K562 (cell line): ENCODE measurements at regions not wholly inside any gene's neighbourhood (a gene's known extent, or its start where the extent isn't known, plus 50 kb on each side); places are given as distances from the start of the nearest gene placed in this dataset.

ENCODE experiments used
- ATAC-seq: fragments of 200-7000 bp; cut with Tn5 transposase; 3 replicates; pipeline ENCODE4 v1.9.1; 2020; ENCODE audit warnings: moderate library complexity
- BruUV-seq: library from RNA; stranded (reverse); fragments of 400-500 nt; replicated peaks from 2 replicates; lab custom pipeline; 2021; lab: Mats Ljungman, UMichigan
- CTCF ChIA-PET: fragments of 300-600 bp; formaldehyde crosslinking; extraction: SDS; loops from one replicate; lab custom pipeline; 2021; ENCODE audit warnings: low intra/inter-chr PET ratio; lab: Yijun Ruan, JAX
- POLR2A ChIA-PET: fragments of 300-600, 350-650 bp; sonication (Branson Sonifier 250); formaldehyde crosslinking; extraction: SDS; loops from one replicate; lab custom pipeline; 2021; ENCODE audit warnings: antibody characterized with exemption, inconsistent platforms; lab: Yijun Ruan, JAX
- DNase-seq, 4 experiments: peaks; one replicate each; pipeline versions ENCODE4 v3.0.0 to v3.0.0-alpha.2; 2011 to 2018; ENCODE audit warnings: low spot score in 3 of 4, mixed read lengths in 3 of 4; ENCODE audit errors: extremely low read depth in 1 of 4
- FAIRE-seq: peaks from 2 replicates; lab custom pipeline; 2011; peaks lifted over from hg19 to GRCh38; lab: Jason Lieb, UNC
- H2AFZ ChIP-seq: 2 replicates; pipeline ENCODE4 v1.6.0; 2011; ENCODE audit warnings: low read depth, low read length, control low read depth, inconsistent platforms
- H3K27ac ChIP-seq: fragments of 200-600 bp; 3 replicates; pipeline ENCODE4 v1.8.0; 2011; ENCODE audit warnings: low read depth, mild to moderate bottlenecking, control low read depth, inconsistent platforms, low read length, moderate library complexity, mixed read lengths; ENCODE audit errors: extremely low read depth
- H3K27me3 ChIP-seq, 2 experiments: fragments of 300-600 bp in 1 of 2; 2 replicates in 1 of 2; 3 replicates in 1 of 2; pipeline versions ENCODE4 v1.6.0 to v1.8.0; 2011; ENCODE audit warnings: inconsistent platforms in 2 of 2, low read length in 2 of 2, mild to moderate bottlenecking in 1 of 2, mixed read lengths in 1 of 2, moderate library complexity in 1 of 2; ENCODE audit not compliant: control insufficient read depth in 2 of 2, insufficient read depth in 2 of 2
- H3K36me3 ChIP-seq: fragments of 300-600 bp; 3 replicates; pipeline ENCODE4 v1.8.0; 2011; ENCODE audit warnings: mild to moderate bottlenecking, low read length, inconsistent platforms; ENCODE audit not compliant: control insufficient read depth, insufficient read depth
- H3K4me1 ChIP-seq, 2 experiments: fragments of 200-600 bp in 1 of 2; replicated peaks in 1 of 2; 2 replicates in 1 of 2; 3 replicates in 1 of 2; pipeline versions ENCODE4 v1.5.1 to v1.8.0; 2011; ENCODE audit warnings: inconsistent platforms in 2 of 2, low read length in 2 of 2, mild to moderate bottlenecking in 1 of 2, mixed read lengths in 1 of 2, moderate library complexity in 1 of 2; ENCODE audit not compliant: control insufficient read depth in 2 of 2, insufficient read depth in 2 of 2
- H3K4me2 ChIP-seq: 2 replicates; pipeline ENCODE4 v1.6.1; 2011; ENCODE audit warnings: low read length, control low read depth, inconsistent platforms, mixed read lengths; ENCODE audit not compliant: insufficient read depth
- H3K4me3 ChIP-seq: fragments of 200-600 bp; sonication (generic), shearing (Covaris generic); 2 replicates; pipeline ENCODE4 v1.5.1; 2016; ENCODE audit warnings: control low read depth, inconsistent platforms
- H3K79me2 ChIP-seq: fragments of 200-600 bp; 3 replicates; pipeline ENCODE4 v1.8.0; 2011; ENCODE audit warnings: low read length, inconsistent platforms; ENCODE audit not compliant: control insufficient read depth, insufficient read depth
- H3K9ac ChIP-seq, 2 experiments: 2 replicates each; pipeline versions ENCODE4 v1.6.0 to v1.6.1; 2011; ENCODE audit warnings: low read depth in 2 of 2, low read length in 2 of 2, control low read depth in 1 of 2, inconsistent platforms in 1 of 2, mild to moderate bottlenecking in 1 of 2, mixed read lengths in 1 of 2; ENCODE audit not compliant: insufficient read depth in 1 of 2
- H3K9me1 ChIP-seq: one replicate; pipeline ENCODE4 v1.6.0; 2011; ENCODE audit warnings: inconsistent platforms, mild to moderate bottlenecking, low read length, moderate library complexity; ENCODE audit not compliant: control insufficient read depth, insufficient read depth
- H3K9me3 ChIP-seq: replicated peaks from 2 replicates; pipeline ENCODE4 v1.5.1; 2011; ENCODE audit warnings: low read depth, low read length, inconsistent platforms; ENCODE audit not compliant: control insufficient read depth, insufficient read depth
- H4K20me1 ChIP-seq: replicated peaks from 2 replicates; pipeline ENCODE4 v1.6.1; 2011; ENCODE audit warnings: low read length, inconsistent platforms, mixed read lengths; ENCODE audit not compliant: control insufficient read depth, insufficient read depth
- DPF2 ChIP-seq: fragments of 450-650 bp; IDR thresholded peaks from 2 replicates; pipeline ENCODE4 v1.6.1; 2016
- GABPA ChIP-seq: fragments of 200-800 bp; sonication (Bioruptor generic); conservative IDR thresholded peaks from 2 replicates; pipeline ENCODE4 v1.6.1; 2016; ENCODE audit warnings: low read depth, missing genetic modification characterization, missing compliant biosample characterization
- MGA ChIP-seq: fragments of 450-650 bp; IDR thresholded peaks from 2 replicates; pipeline ENCODE4 v1.6.1; 2016; ENCODE audit warnings: mild to moderate bottlenecking, moderate library complexity
- ZNF184 ChIP-seq: sonication (generic); formaldehyde crosslinking; IDR thresholded peaks from 2 replicates; pipeline ENCODE4 v1.5.0; 2020; ENCODE audit warnings: missing genetic modification reagents
- WGBS: fragments of 100-300 bp; shearing (Covaris generic); methylation state at CpG from one replicate; pipeline ENCODE4 v1.1.6; 2016; ENCODE audit warnings: low coverage, mixed read lengths; ENCODE audit not compliant: insufficient coverage; ENCODE audit errors: missing lambda C conversion rate; 5-methylcytosine and 5-hydroxymethylcytosine counted together
- in situ Hi-C: fragments of 300-500 bp; cut with MboI; formaldehyde crosslinking; loops from 4 replicates; pipeline ENCODE4 v1.15.0; 2018; ENCODE audit warnings: inconsistent platforms, mixed read lengths
- intact Hi-C: fragments of 100-400 bp; cut with micrococcal nuclease; formaldehyde crosslinking; loops from 2 replicates; pipeline ENCODE4 v1.14.2; 2022
- TF ChIP-seq, protein P1 (sequence below): fragments of 450-650 bp; IDR thresholded peaks from 2 replicates; pipeline ENCODE4 v1.7.1; 2018; ENCODE audit warnings: mild to moderate bottlenecking, low read depth; ENCODE audit not compliant: partially characterized antibody

GRCh38 chr2:144625226-144625625, 105.3 kb upstream of the ZEB2 start:
- Histone ChIP-seq H3K4me3 (no peak overlapping the region), H4K20me1 (no peaks in the 10 kb centered on the region), H3K9ac (no peak overlapping the region), H3K36me3 (no peaks in the 10 kb centered on the region), H3K9me3 (no peaks in the 10 kb centered on the region), H2AFZ (0 out of 2 replicates have a peak overlapping the region, but pooled peaks have one; percentile 34), H3K27ac (no peak overlapping the region), H3K79me2 (no peaks in the 10 kb centered on the region), H3K9me1 (no peaks in the 10 kb centered on the region), H3K4me2 (no peak overlapping the region), H3K27me3 (no peaks in the 10 kb centered on the region), H3K4me1 (no peaks in the 10 kb centered on the region)
- no peak for DNase-seq
- in situ Hi-C loops: no loop called here
- ATAC-seq: no peak
- WGBS: 40% methylated on average over 3 of the region's 3 CpGs
- ChIA-PET CTCF (no interaction called here), POLR2A (interaction anchor here (1.1 kb wide), 1 partner anchor 43 kb away, joined by 4 read pairs; no protein-coding TSS in a partner anchor)
- FAIRE-seq: no peak
- no TSS peak for BruUV-seq
- intact Hi-C loops: no loop called here
- TF ChIP-seq ZNF184 (CRISPR knock-in tag) (no peak), DPF2 (no peak), GABPA (tag) (no peak), MGA (no peak)
- TF ChIP-seq, protein P1, sequence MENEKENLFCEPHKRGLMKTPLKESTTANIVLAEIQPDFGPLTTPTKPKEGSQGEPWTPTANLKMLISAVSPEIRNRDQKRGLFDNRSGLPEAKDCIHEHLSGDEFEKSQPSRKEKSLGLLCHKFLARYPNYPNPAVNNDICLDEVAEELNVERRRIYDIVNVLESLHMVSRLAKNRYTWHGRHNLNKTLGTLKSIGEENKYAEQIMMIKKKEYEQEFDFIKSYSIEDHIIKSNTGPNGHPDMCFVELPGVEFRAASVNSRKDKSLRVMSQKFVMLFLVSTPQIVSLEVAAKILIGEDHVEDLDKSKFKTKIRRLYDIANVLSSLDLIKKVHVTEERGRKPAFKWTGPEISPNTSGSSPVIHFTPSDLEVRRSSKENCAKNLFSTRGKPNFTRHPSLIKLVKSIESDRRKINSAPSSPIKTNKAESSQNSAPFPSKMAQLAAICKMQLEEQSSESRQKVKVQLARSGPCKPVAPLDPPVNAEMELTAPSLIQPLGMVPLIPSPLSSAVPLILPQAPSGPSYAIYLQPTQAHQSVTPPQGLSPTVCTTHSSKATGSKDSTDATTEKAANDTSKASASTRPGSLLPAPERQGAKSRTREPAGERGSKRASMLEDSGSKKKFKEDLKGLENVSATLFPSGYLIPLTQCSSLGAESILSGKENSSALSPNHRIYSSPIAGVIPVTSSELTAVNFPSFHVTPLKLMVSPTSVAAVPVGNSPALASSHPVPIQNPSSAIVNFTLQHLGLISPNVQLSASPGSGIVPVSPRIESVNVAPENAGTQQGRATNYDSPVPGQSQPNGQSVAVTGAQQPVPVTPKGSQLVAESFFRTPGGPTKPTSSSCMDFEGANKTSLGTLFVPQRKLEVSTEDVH: no peak
